ENCODE measurements at regions not wholly inside any gene's neighbourhood (a gene's known extent, or its start where the extent isn't known, plus 50 kb on each side); places are given as distances from the start of the nearest gene placed in this dataset.

- DNase-seq (ENCODE audit: low spot score) = no peak
These were observed 295.5 kb upstream of the RND3 start for GRCh38 chr2:150783015-150783414.

GRCh38 chr2:150782613-150783012 is 295.1 kb upstream of the RND3 start:
- DNase-seq (ENCODE audit: low spot score) = no peak

- DNase-seq (ENCODE audit: low spot score) = no peak
These were observed 293.7 kb upstream of the RND3 start for GRCh38 chr2:150781142-150781541.

GRCh38 chr2:150778828-150779227 is 291.4 kb upstream of the RND3 start:
- DNase-seq (ENCODE audit: low spot score) = no peak

- no peak for DNase-seq (ENCODE audit: low spot score)
These were observed 282.0 kb upstream of the RND3 start for GRCh38 chr2:150769421-150769820.

GRCh38 chr2:150767991-150768746 is 280.7 kb upstream of the RND3 start:
- no peak for DNase-seq (ENCODE audit: low spot score)

- DNase-seq (ENCODE audit: low spot score) = no peak
These were observed 275.1 kb upstream of the RND3 start for GRCh38 chr2:150762571-150762970.

- no peak for DNase-seq (ENCODE audit: low spot score)
These were observed 272.1 kb upstream of the RND3 start for GRCh38 chr2:150759531-150759930.

GRCh38 chr2:150759106-150759505 is 271.6 kb upstream of the RND3 start:
- DNase-seq (ENCODE audit: low spot score) = no peak

GRCh38 chr2:150752229-150752628 is 264.8 kb upstream of the RND3 start:
- DNase-seq (ENCODE audit: low spot score) = no peak

GRCh38 chr2:150750720-150751119 is 263.3 kb upstream of the RND3 start:
- DNase-seq (ENCODE audit: low spot score) = no peak

- DNase-seq (ENCODE audit: low spot score) = no peak
These were observed 254.6 kb upstream of the RND3 start for GRCh38 chr2:150742094-150742493.

- DNase-seq (ENCODE audit: low spot score) = no peak
These were observed 248.5 kb upstream of the RND3 start for GRCh38 chr2:150735894-150736498.

GRCh38 chr2:150733051-150733618 is 245.7 kb upstream of the RND3 start:
- no peak for DNase-seq (ENCODE audit: low spot score)

GRCh38 chr2:150732491-150732890 is 245.0 kb upstream of the RND3 start:
- no peak for DNase-seq (ENCODE audit: low spot score)

- DNase-seq (ENCODE audit: low spot score) = no peak
These were observed 244.6 kb upstream of the RND3 start for GRCh38 chr2:150732064-150732463.

GRCh38 chr2:150729495-150729955 is 242.1 kb upstream of the RND3 start:
- DNase-seq (ENCODE audit: low spot score) = no peak

- no peak for DNase-seq (ENCODE audit: low spot score)
These were observed 230.8 kb upstream of the RND3 start for GRCh38 chr2:150718280-150718679.

- no peak for DNase-seq (ENCODE audit: low spot score)
These were observed 228.7 kb upstream of the RND3 start for GRCh38 chr2:150716186-150716585.

- no peak for DNase-seq (ENCODE audit: low spot score)
These were observed 228.0 kb upstream of the RND3 start for GRCh38 chr2:150715501-150715900.

- no peak for DNase-seq (ENCODE audit: low spot score)
These were observed 223.4 kb upstream of the RND3 start for GRCh38 chr2:150710916-150711315.

- no peak for DNase-seq (ENCODE audit: low spot score)
These were observed 222.6 kb upstream of the RND3 start for GRCh38 chr2:150710041-150710440.

- no peak for DNase-seq (ENCODE audit: low spot score)
These were observed 219.1 kb upstream of the RND3 start for GRCh38 chr2:150706561-150706960.
